ENCODE measurements at regions not wholly inside any gene's neighbourhood (a gene's known extent, or its start where the extent isn't known, plus 50 kb on each side); places are given as distances from the start of the nearest gene placed in this dataset.

DNA sequence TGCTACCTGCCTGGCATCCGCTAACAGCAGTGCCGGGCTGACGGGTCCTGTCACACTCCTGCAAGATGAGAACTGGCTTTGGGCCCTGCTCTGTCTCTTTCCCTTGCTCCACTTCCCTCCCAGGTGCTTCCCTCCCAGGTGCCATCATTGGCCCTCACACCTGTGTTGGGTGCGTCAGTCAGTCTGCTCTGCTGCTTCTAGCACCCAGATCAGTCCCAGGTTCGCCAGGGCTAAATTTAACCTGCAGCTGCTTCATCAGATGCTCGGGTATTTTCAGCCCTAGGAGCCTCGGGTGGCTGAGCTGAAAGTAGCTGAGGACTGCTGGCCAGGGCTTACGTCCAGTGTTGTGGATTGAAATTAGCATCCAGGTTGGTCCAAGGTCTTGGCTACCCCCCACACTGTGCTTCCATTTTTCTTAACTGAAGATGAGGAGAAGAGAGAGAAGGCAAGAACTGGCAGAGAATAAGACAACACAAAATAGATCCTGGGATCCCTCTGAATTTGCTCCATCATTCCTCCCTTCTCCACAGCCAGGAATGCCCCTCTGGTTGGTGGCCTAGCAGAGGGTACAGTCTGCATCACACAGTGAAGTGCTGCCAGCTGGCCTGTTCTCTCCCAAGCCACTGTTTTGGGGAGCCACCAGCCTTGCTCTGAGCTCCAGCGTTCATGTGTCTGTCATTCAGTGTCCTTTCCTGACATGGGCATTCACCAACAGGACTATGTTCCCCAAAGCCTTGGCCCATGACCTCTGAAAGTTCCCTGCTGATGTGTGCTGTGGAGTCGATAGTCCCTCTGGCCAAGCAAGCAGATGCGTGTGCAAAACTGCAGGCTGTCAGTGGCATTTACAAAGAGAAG is 65.9 kb upstream of the SYPL1 start:
- 27% methylated on average over 11 of the region's 11 CpGs for WGBS (ENCODE audit: low lambda C conversion rate)
- in situ Hi-C loops (cut with HindIII; ENCODE audit: extremely low pct_ligation_motif_present, low pct_unique_long_range_greater_than_20kb), result loop anchor here (5.0 kb wide), 3 partner anchors 189 to 554 kb away; no protein-coding TSS in a partner anchor
- Histone ChIP-seq H3K4me2 (ENCODE audit: low read depth, low read length) (no peak overlapping the region), H3K4me3 (replicated peaks in 1 of 3; ENCODE audit: insufficient read depth in 1 of 3, low read depth in 2 of 3, low read length in 3 of 3) (no peak overlapping the region), H3K4me1 (ENCODE audit: insufficient read depth, low read length) (no peaks in the 10 kb centered on the region), H3K9ac (ENCODE audit: insufficient read depth, low read depth, low read length) (no peak overlapping the region), H3K27me3 (ENCODE audit: control insufficient read depth in 1 of 2, insufficient read depth in 2 of 2, low read length in 2 of 2) (peaks cover 0 to 21% of the 10 kb centered on the region in 2 experiments; a peak in 4 of 5 replicates), H3K36me3 (replicated peaks in 1 of 2; ENCODE audit: control insufficient read depth in 1 of 2, insufficient read depth in 2 of 2, low read length in 2 of 2) (no peaks in the 10 kb centered on the region), H3K27ac (ENCODE audit: extremely low read length, insufficient read depth, low read length) (no peak overlapping the region), H4K20me1 (ENCODE audit: insufficient read depth, low read length) (no peaks in the 10 kb centered on the region), H3K79me2 (ENCODE audit: insufficient read depth, low read length) (no peaks in the 10 kb centered on the region), H2AFZ (ENCODE audit: low read length) (no peak overlapping the region), H3K9me3 (ENCODE audit: low read length) (no peaks in the 10 kb centered on the region)
- intact Hi-C loops (cut with micrococcal nuclease; ENCODE audit: unreplicated experiment), result loop anchor here (2.0 kb wide), 1 partner anchor 559 kb away; no protein-coding TSS in a partner anchor
- FAIRE-seq (no peak), ATAC-seq (no peak), DNase-seq (ENCODE audit: low spot score) (no peak)
- POLR2A ChIA-PET, result no interaction called here
- BruUV-seq (replicated peaks), result no TSS peak
- CTCF ChIA-PET (ENCODE audit: low intra/inter-chr PET ratio, low total read pairs), result interaction anchor here (1.0 to 4.7 kb wide), 2 partner anchors 282 to 285 kb away, joined by 3 to 65 read pairs; no protein-coding TSS in a partner anchor
- TF ChIP-seq PITX1 (CRISPR knock-in tag; IDR thresholded peaks at IDR 0.05) (no peak), ZNF333 (CRISPR knock-in tag; IDR thresholded peaks at IDR 0.05; ENCODE audit: borderline replicate concordance) (no peak), ZBTB3 (CRISPR knock-in tag; IDR thresholded peaks at IDR 0.05; ENCODE audit: borderline replicate concordance, low read depth) (no peak), ZFAT (CRISPR knock-in tag; conservative IDR thresholded peaks at IDR 0.05) (no peak), NPAS2 (CRISPR knock-in tag; IDR thresholded peaks at IDR 0.05; ENCODE audit: borderline replicate concordance) (no peak), ZNF317 (CRISPR knock-in tag; IDR thresholded peaks at IDR 0.05) (no peak), RELA (CRISPR knock-in tag; IDR thresholded peaks at IDR 0.05) (no peak), ZNF549 (CRISPR knock-in tag; IDR thresholded peaks at IDR 0.05) (no peak), TOE1 (CRISPR knock-in tag; IDR thresholded peaks at IDR 0.05) (no peak), NAIF1 (CRISPR knock-in tag; IDR thresholded peaks at IDR 0.05; ENCODE audit: borderline replicate concordance) (no peak), ZSCAN12 (CRISPR knock-in tag; IDR thresholded peaks at IDR 0.05) (no peak), PRMT3 (CRISPR knock-in tag; IDR thresholded peaks at IDR 0.05; ENCODE audit: borderline replicate concordance, low read depth) (no peak)
- TF ChIP-seq, protein P1, sequence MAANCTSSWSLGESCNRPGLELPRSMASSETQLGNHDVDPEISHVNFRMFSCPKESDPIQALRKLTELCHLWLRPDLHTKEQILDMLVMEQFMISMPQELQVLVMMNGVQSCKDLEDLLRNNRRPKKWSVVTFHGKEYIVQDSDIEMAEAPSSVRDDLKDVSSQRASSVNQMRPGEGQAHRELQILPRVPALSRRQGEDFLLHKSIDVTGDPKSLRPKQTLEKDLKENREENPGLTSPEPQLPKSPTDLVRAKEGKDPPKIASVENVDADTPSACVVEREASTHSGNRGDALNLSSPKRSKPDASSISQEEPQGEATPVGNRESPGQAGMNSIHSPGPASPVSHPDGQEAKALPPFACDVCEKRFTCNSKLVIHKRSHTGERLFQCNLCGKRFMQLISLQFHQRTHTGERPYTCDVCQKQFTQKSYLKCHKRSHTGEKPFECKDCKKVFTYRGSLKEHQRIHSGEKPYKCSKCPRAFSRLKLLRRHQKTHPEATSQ (CRISPR knock-in tag; IDR thresholded peaks at IDR 0.05; ENCODE audit: borderline replicate concordance), result no peak
- TF ChIP-seq, protein P2, sequence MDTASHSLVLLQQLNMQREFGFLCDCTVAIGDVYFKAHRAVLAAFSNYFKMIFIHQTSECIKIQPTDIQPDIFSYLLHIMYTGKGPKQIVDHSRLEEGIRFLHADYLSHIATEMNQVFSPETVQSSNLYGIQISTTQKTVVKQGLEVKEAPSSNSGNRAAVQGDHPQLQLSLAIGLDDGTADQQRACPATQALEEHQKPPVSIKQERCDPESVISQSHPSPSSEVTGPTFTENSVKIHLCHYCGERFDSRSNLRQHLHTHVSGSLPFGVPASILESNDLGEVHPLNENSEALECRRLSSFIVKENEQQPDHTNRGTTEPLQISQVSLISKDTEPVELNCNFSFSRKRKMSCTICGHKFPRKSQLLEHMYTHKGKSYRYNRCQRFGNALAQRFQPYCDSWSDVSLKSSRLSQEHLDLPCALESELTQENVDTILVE (CRISPR knock-in tag; IDR thresholded peaks at IDR 0.05), result no peak
- TF ChIP-seq, protein P3, sequence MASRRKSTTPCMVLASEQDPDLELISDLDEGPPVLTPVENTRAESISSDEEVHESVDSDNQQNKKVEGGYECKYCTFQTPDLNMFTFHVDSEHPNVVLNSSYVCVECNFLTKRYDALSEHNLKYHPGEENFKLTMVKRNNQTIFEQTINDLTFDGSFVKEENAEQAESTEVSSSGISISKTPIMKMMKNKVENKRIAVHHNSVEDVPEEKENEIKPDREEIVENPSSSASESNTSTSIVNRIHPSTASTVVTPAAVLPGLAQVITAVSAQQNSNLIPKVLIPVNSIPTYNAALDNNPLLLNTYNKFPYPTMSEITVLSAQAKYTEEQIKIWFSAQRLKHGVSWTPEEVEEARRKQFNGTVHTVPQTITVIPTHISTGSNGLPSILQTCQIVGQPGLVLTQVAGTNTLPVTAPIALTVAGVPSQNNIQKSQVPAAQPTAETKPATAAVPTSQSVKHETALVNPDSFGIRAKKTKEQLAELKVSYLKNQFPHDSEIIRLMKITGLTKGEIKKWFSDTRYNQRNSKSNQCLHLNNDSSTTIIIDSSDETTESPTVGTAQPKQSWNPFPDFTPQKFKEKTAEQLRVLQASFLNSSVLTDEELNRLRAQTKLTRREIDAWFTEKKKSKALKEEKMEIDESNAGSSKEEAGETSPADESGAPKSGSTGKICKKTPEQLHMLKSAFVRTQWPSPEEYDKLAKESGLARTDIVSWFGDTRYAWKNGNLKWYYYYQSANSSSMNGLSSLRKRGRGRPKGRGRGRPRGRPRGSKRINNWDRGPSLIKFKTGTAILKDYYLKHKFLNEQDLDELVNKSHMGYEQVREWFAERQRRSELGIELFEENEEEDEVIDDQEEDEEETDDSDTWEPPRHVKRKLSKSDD (CRISPR knock-in tag; IDR thresholded peaks at IDR 0.05; ENCODE audit: low read depth), result no peak
- TF ChIP-seq, protein P4, sequence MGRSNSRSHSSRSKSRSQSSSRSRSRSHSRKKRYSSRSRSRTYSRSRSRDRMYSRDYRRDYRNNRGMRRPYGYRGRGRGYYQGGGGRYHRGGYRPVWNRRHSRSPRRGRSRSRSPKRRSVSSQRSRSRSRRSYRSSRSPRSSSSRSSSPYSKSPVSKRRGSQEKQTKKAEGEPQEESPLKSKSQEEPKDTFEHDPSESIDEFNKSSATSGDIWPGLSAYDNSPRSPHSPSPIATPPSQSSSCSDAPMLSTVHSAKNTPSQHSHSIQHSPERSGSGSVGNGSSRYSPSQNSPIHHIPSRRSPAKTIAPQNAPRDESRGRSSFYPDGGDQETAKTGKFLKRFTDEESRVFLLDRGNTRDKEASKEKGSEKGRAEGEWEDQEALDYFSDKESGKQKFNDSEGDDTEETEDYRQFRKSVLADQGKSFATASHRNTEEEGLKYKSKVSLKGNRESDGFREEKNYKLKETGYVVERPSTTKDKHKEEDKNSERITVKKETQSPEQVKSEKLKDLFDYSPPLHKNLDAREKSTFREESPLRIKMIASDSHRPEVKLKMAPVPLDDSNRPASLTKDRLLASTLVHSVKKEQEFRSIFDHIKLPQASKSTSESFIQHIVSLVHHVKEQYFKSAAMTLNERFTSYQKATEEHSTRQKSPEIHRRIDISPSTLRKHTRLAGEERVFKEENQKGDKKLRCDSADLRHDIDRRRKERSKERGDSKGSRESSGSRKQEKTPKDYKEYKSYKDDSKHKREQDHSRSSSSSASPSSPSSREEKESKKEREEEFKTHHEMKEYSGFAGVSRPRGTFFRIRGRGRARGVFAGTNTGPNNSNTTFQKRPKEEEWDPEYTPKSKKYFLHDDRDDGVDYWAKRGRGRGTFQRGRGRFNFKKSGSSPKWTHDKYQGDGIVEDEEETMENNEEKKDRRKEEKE (IDR thresholded peaks at IDR 0.05), result no peak

Measured in HepG2 (cell line).